ENCODE measurements at regions not wholly inside any gene's neighbourhood (a gene's known extent, or its start where the extent isn't known, plus 50 kb on each side); places are given as distances from the start of the nearest gene placed in this dataset.
"Not testable (repeated sequence)": the region's sequence is repeated elsewhere in the genome, so short reads cannot be mapped to it uniquely, and the experiment has no call there.

DNA sequence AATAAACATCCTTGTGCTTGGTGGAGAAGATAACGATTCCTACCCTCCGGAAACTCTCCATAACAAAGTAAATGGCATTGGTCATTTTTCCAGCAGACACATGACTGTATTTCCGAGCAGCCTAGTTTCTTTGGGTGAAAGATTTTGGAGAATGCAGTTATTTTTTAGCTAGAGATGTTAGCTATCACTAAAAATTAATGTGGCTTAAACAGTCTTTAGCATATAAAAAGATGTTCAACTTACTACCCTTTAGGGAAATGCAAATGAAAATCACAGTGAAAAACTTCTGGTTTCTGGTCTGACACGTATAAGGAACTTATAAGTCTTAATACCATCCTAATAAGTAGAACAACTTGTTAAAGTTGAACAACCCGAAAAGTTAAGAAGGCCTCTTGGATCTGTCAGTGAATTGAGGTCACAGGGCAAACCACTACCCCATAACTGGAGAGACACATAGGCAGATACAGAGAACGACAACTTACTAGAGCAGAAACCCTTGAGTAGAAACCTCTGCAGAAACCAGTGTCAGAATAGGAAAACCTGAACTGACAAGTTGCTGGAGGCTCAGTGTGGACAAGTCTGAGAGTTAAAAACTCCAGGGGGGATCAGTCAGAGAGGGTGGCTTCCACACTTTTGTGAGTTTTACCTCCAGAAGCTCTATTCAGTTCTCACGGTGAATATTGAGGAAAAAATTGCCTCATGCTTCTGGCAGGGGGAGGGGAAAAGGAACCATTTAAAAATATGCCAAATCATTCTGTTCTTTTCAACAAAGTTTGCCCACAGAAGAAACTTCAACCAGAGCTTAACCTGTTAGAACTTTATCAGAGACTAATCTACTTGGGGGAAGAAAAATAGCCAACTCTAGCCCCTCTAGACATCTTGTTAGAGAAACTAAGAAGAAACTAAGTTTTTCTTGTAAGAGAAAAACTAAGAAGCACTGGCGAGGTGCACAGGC, 325.2 kb upstream of the RPS23 start:
- DNase-seq (ENCODE audit: low spot score), result no peak

DNA sequence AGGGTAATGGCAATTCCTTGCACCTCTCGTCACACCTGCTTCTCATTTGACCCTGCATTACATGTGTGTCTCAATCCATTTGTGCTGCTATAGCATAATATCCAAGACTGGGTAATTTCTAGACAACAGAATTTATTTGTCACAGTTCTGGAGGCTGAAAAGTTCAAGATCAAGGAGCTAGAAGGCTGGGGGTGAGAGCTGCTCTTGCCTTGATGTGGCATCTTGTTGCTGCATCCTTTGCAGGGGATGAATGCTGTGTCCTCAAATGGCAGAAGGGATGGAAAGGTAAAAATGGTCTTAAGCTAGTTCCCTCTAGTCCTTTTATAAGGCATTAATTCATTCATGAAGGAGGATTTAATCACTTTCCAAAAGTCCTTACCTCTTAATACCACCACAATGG, 323.7 kb upstream of the RPS23 start:
- no peak for DNase-seq (ENCODE audit: low spot score)

DNA sequence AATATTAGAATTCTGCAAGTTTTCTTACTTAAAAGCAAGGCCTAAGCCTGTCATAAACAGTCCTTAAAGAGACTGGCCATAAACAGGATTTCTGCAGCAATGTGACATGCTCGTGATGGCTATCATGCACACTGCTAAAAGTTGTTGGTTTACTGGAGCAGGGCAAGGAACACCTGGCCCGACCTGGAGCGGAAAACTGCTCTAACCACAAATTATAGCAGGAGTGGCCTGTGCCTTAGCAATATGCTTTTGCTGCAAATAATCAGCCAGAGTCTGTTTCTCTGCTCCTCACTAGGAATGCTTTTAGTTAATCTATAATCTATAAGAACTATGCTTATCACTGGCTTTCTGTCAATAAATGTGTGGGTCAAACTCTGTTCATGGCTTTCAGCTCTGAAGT, 322.9 kb upstream of the RPS23 start:
- no peak for DNase-seq (ENCODE audit: low spot score)

DNA sequence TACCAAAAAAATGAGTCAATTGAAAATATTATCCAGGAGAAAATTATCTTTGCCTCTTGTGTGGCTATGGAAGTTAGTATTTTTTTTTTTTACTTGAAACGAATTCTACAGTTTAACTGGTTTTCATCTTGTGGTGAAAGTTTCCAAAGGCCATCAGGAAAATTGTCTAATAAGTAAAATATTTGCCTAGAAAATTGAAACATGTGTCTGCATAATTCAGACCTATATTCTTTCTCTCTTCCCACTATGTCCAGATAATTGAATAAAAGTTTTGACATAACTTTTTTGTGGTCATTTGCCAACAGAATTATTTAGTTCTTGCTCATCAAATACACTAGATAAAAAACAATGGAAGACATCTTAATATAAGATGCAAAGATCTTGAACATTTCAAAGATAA, 321.5 kb upstream of the RPS23 start:
- DNase-seq (ENCODE audit: low spot score), result no peak

DNA sequence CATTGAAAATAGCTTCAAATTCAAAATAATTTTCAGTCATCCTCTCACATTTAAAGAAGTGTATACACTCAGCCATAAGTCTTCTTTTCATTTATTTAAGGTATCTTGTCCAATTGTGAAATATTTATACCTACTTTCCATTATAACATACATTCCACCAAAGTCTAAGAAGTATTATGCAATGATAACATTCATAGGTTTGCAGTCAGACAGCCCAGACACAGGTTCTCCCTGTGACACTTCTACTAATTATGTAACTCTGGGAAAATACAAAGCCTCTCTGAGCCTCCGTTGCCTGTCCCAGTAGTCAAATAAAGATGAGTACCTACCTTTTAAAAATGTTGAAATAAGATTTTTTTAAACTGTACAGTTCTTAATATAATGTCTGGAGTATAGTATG, 320.9 kb upstream of the RPS23 start:
- DNase-seq (ENCODE audit: low spot score), result no peak

DNA sequence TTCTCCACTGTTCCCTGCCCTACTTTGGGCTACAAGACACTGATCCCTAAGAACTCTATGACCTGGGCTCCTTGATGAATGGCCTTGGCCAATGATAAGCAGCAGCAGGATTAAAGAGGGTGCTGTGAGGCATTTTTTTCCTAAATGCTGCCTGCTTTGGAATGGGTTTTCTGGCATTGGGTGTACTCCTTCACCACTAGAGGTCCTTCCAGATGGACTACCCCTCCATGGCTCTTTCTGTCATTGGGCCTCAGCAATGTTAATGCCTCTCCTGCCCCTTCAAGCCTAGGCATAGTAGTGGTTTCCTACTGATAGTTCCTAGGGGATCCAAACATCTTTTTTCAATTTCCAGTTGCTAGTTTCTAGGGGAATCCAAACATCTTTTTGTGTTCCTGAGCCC, 319.3 kb upstream of the RPS23 start:
- DNase-seq (ENCODE audit: low spot score), result no peak

DNA sequence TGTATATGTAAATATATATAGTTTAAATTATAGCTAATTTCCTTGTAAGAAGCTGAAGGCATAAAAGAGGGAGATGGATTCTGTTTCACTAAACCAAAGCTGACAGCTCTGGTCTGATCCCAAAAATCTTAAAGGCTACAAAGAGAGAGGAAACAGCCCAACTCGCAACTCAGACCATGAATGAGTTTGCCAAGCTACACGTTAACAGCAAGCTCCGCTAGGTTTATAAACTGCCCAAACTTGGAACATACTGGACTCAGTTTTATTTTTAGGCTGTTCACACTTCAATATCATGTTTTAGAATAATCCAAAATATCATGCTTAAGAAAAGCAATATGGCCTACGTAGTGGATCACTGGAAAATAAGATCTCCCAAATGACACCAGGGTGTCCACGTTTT, 318.3 kb upstream of the RPS23 start:
- DNase-seq (ENCODE audit: low spot score), result no peak

DNA sequence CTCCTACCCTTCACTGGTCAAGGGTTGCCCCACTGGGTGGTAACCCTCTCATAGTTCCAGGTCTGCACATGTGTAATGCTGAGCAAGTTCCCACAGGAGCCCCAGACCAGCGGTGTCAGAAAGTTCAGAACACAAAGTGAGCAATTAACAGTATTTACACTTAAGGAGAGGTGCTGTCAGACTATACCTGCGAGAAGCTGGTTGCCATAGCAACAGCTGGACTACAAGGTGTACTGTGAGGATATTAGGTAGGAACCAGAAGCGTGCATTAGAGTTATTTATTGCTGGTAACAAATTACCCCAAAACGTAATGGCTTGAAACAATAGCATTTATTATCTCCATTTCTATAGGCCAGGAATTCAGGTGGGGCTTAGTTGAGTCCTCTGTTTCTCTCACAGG, 317.0 kb upstream of the RPS23 start:
- no peak for DNase-seq (ENCODE audit: low spot score)

DNA sequence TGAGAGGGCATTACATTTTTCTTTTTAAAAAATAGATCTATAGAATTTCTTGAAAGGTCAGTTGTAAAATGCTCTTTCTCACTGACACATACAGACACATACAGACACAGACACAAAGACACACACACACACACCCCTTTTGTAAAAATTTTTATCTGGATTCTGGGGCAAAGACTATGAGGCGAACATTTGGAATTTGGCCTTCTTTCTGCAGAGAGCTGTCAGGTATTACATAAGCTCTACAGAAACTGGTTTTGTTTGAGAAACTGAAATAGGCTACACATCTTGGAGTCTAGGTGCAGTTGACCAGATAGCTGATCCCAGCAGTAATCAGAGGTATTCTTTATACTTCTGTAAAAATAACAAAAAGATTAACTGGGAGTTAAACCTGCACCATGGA, 315.9 kb upstream of the RPS23 start:
- no peak for DNase-seq (ENCODE audit: low spot score)

DNA sequence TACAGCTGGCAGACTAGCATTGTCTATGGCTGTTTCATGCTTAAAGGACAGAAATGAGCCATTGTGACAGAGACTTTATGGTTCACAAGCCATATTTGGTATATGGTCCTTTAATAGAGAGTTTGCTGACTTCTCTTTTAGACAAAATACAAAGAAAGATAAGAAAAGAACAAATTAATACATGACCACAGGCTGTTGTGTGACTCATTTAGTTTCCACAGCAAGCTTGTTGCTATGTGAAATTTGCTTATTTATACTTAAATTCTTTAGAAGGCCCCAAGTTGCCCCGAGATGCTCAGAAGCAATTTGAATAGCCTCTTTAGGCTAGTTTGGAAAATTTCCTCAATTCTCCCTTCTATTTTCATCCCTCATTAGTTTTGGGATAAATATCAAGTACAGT, 315.3 kb upstream of the RPS23 start:
- DNase-seq (ENCODE audit: low spot score), result no peak

DNA sequence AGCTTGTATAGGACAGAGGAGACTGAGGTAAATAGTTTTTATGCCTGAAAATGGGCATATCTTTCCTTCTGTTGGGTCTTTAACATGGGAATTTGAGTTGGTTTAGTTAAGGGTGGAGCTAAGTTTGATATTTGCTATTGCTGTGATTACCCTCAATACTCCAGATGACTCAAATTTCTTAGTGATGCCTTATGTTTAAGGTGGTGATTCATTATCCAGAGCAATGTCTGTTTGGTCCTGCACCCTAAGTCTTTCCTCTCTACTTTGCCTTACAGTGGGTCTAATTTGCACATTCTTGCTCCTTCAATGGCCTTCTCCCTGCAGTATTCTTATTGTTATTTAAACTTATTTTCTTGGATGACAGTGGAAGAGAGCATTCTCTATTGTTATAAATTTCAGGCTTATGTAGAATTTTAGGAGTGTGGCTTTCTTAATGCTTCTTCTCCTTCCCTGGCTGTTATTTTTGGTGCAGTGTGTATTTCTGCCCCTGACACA, 312.9 kb upstream of the RPS23 start:
- DNase-seq (ENCODE audit: low spot score), result no peak

DNA sequence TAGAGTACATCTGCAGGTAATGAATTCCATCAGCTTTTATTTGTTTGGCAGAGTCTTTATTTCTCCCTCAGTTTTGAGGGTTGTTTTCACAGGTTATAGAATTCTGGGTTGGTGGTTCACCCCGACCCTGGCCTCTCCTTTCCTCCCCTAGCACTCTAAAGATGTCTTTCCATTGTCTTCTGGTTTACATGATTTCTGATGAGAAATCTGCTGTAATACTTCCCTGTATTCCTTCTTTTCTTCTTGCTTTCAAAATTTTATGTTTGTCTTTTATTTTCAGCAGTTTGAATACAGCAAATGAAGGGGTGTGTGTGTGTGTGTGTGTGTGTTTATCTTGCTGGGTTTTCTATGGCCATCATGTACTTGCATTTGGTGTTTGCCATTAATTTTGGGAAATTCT, 312.0 kb upstream of the RPS23 start:
- no peak for DNase-seq (ENCODE audit: low spot score)

DNA sequence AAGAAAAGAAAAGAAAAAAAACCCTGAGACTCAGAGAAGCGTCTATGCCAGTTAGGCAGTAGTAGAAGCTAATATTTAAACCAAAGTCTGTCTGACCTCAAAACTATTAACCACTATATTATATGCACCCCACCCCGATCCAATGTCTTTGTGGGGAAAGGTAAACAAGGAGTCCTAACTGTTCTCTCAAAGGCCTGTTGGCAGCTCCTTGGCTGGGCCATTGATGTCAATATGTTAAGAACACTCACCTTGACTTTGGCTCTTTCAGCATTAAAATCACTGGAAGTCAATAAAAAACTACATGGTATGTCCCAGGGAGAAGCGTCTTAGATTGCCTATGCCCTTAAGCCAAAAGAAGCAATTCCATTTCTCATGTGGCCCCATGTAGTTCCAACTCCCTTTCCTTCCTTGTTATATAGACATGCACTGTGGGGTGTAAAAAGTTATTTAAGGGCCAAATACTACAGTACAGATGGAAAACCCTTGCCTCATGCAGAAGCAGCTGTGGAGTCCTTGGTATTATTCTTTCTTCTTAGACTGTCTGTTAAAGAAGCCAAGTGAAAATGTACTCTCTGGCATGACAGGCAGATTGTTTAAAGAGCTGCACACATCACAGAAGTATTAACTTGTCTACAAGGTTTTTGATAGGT, 308.6 kb upstream of the RPS23 start:
- DNase-seq (ENCODE audit: low spot score), result no peak

DNA sequence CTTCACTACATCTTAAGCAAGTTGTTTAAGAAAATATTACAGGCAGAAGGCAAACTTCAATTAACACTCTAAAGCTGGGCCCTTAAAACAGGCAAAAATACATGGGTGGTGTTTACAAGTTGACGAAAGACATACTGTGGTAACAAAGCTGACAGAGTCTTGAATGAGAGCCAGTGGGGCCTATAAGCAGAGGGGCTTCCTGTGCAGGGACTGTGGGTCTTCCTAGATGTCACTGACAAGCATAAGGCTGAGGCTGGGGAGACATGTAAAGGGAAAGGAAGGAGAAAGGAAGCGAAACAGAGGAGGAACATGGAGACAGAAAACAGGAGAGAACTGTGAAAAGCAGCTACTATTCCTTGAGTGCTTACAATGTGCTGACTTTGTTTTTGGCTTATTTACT, 308.0 kb upstream of the RPS23 start:
- no peak for DNase-seq (ENCODE audit: low spot score)

DNA sequence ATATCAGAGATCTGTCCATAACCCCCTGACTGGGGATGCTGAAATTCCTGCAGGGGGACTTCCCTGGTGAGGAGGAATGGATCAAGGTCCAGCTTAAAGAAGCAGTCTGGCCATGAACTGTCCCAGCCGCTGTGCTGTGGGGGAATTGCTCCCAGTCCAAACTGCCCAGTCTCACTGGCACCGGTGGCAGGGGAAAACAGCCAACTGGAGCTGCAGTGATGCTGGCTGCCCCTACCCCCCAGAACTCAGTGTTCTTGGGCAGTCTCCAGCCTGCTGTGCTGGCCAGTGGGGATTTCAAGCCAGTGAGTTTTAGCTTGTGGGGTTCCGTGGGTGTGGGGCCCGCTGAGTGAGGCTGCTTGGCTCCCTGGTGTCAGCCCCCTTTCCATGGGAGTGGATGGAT, 306.5 kb upstream of the RPS23 start:
- peak; percentile 13 for DNase-seq (ENCODE audit: low spot score)

DNA sequence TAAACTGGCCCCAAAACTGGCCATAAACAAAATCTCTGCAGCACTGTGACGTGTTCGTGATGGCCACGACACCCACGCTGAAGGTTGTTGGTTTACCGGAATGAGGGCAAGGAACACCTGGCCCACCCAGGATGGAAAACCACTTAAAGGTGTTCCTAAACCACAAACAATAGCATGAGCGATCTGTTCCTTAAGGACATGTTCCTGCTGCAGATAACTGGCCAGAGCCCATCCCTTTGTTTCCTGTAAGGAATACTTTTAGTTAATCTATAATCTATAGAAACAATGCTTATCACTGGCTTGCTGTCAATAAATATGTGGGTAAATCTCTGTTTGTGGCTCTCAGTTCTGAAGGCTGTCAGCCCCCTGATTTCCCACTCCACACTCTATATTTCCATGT, 305.2 kb upstream of the RPS23 start:
- DNase-seq (ENCODE audit: low spot score), result not testable (repeated sequence)

DNA sequence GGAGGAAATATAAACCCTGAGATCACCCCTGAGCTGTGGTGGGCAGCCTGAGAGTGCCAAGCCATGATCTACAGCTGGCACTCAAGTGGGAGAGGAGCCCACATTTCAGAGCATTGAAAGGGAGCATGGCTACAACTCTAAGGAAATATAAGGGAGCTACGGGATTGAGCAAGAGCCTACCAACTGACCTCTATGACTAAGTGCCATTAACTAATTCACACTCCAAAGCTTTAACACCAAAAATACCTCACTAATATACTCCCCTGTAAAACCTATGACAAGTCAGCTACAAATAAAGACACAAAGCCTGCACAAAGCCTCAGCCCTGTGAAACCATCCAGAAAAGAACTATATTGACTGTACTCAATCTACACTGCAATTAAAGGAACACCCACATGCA, 286.8 kb upstream of the RPS23 start:
- no peak for DNase-seq (ENCODE audit: low spot score)

DNA sequence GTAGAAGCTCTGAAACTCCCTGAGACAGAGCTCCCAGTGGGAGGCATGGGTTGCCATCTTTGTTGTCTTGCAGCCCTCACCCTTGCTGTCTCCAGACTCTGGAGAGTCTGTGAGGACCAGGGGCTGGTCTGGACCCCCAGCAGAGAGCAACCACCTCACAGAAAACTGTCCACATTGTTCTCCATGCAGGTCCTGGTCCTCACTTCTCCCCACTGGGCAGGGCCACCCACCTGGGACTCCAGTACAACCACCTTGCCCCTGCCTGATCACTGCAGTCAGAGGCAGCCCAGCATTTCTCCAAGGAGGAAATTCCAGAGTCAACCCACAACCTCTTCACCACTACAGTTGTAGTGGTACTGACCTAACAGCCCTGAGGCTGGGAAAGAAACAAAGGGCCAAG, 285.6 kb upstream of the RPS23 start:
- no peak for DNase-seq (ENCODE audit: low spot score)

DNA sequence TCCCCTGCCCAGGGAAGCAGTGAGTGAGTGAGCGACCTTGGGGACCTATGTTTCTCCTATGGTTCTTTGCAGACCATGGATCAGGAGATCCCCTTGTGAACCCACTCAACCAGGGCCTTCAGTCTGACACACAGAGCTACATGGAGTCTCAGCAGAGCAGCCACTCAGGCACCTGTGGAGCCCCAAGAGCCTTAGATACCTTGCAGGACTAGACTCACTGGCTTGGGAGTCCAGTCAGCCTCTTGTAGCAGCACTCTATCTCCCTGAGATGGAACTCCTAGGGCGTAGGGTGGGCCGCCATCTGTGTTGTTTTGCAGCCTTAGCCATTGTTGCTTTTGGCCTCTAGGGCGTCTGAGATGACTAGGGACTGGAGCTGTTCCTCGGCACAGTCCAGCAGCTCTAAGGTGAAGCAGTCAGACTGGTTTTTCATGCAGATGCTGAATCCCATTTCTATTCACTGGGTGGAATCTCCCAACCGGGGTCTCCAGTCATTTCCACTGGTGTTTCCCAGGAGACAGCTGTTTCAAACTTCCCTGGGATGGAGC, 284.6 kb upstream of the RPS23 start:
- DNase-seq (ENCODE audit: low spot score), result no peak

DNA sequence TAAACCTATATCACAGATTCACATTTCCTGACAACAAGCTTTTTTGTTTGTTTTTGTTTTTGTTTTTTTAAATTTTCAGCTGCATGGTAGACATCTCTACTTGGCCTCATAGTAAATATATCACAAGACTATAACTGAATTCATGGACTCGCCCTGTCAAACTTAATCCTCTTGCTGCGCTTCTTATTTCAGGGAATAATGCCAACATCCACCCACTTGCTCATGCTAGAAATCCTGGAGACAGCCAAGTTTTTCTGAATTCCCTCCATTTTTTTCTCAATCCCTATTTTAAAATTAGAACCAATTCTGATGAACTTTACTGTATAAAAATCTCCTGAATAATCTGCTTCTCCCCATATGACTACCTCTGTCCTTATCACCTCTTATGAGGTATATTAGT, 283.6 kb upstream of the RPS23 start:
- no peak for DNase-seq (ENCODE audit: low spot score)

DNA sequence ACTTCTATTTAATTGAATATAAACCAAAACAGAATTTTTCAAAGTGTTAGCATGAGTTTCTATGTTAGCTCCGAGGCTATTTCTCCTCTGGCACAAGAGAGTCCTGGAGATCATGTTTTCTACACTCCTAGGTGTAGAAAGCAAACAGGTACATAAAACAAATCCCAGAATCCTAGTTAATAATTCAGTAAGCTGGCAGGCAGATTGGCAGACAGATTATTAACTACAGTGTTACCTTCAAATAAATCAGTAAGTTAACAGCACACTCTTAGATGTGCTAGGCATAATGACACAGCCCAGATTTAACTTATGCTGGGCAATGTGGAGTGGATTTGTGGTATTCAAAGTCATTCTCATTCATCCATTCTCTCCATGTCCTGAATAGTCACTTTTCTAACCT, 282.8 kb upstream of the RPS23 start:
- DNase-seq (ENCODE audit: low spot score), result no peak

DNA sequence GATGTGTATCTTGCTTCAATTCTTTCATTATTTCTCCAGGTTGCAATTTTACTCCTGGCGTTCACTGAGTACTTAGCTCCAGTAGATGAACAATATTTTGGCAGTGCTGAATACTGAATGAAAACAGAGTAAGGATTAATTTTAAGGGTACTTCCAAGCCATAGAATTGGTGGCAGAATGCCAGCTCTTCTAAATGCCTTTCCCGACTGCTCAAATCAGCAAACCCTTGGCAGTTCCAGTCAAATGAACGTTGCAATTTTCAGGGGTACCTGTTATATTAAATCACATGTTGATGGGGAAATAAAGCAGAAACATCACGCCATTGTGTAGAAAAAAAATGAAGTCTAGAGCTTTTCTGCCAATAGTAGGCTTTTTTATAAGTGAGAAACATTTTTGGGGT, 282.4 kb upstream of the RPS23 start:
- no peak for DNase-seq (ENCODE audit: low spot score)

DNA sequence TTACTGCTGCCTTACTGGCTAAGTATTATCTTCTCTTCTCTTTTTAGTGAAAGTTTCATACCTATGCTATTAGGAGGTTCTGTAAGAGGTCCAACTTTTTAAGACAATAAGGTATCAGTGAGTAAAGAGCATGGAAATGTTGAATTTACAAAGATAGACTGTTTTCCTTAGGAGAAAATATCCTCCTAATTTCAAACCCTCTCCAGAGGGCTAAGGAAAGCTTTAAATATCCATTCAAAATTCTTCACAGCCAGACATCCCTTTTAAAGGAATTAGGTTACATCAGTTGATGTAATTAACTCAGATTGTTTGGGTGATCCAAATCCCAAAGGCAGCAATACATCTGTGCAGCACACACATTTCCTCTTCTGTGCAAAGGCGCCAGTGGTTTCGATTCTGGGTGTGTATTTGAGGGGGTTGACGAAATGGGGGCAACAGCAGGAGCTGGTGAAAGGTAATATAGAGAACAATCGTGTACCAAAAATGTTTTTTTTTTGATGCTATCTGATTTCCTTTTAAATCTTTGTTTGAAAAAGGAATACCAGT, 273.8 kb upstream of the RPS23 start:
- DNase-seq (ENCODE audit: low spot score), result no peak

Data from pons (tissue), 1 donor.